Thoracic aorta (tissue), 2 donors: ENCODE measurements at regions not wholly inside any gene's neighbourhood (a gene's known extent, or its start where the extent isn't known, plus 50 kb on each side); places are given as distances from the start of the nearest gene placed in this dataset.

Experiments
- ATAC-seq: fragments of 150-250 bp; one replicate; pipeline ENCODE4 v1.8.0; 2017; ENCODE audit warnings: low read depth; ENCODE audit not compliant: insufficient number of reproducible peaks, low FRiP score
- DNase-seq: peaks from one replicate; pipeline ENCODE4 v3.0.0-alpha.2; 2020; ENCODE audit warnings: low spot score
- H3K27ac ChIP-seq, 2 donors: fragments of 200-600 bp; sonication (generic); 1 replicate in 1 of 2; 2 replicates in 1 of 2; pipeline ENCODE4 v1.5.1; 2016; ENCODE audit warnings: mild to moderate bottlenecking in 2 of 2, moderate library complexity in 2 of 2
- H3K27me3 ChIP-seq: fragments of 200-600 bp; sonication (generic); replicated peaks from 2 replicates; pipeline ENCODE4 v1.6.0; 2016; ENCODE audit warnings: mild to moderate bottlenecking; ENCODE audit not compliant: insufficient read depth
- H3K36me3 ChIP-seq: fragments of 200-600 bp; sonication (generic); one replicate; pipeline ENCODE4 v1.5.1; 2016
- H3K4me1 ChIP-seq, 2 donors: fragments of 200-600 bp; sonication (generic); 1 replicate in 1 of 2; 2 replicates in 1 of 2; pipeline versions ENCODE4 v1.5.1 to v1.6.0; 2016; ENCODE audit warnings: low read depth in 2 of 2, mild to moderate bottlenecking in 1 of 2; ENCODE audit not compliant: control insufficient read depth in 1 of 2
- H3K4me3 ChIP-seq: fragments of 200-600 bp; sonication (generic); 2 replicates; pipeline ENCODE4 v1.5.1; 2016; ENCODE audit warnings: mild to moderate bottlenecking
- H3K9me3 ChIP-seq: fragments of 200-600 bp; sonication (generic); 2 replicates; pipeline ENCODE4 v1.5.1; 2016
- TF ChIP-seq, protein P1 (sequence below): fragments of 200-600 bp; sonication (generic); IDR thresholded peaks from one replicate; pipeline ENCODE4 v1.5.1; 2019; ENCODE audit warnings: antibody characterized with exemption

DNA sequence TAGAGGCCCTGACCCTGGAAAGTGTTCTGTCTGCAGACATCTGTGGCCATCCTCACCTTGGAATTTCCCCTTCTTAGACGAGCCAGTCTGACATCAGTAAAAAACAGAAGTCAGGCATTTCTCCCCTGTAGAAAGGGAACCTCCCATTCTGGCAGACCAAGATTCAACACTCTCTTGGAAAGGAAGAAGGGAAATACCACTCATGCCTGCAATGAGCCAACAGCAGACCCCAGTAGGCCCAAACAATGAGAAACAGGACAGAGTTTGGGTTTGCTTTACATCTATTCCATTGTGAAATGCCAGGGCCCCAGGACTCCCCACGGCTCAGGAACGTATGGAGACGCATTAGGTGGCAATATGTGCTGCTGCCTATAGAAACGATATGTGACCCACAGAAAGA lies 264.0 kb upstream of the NSMCE3 start:
- ATAC-seq, result peak; percentile 38
- Histone ChIP-seq H3K27ac (peak overlapping the region in 1 of 2 donors; percentile 54), H3K4me3 (no peak overlapping the region), H3K9me3 (no peaks in the 10 kb centered on the region), H3K27me3 (no peaks in the 10 kb centered on the region), H3K4me1 (peaks cover 0 to 15% of the 10 kb centered on the region in 2 donors), H3K36me3 (no peaks in the 10 kb centered on the region)
- no peak for DNase-seq
- TF ChIP-seq, protein P1, sequence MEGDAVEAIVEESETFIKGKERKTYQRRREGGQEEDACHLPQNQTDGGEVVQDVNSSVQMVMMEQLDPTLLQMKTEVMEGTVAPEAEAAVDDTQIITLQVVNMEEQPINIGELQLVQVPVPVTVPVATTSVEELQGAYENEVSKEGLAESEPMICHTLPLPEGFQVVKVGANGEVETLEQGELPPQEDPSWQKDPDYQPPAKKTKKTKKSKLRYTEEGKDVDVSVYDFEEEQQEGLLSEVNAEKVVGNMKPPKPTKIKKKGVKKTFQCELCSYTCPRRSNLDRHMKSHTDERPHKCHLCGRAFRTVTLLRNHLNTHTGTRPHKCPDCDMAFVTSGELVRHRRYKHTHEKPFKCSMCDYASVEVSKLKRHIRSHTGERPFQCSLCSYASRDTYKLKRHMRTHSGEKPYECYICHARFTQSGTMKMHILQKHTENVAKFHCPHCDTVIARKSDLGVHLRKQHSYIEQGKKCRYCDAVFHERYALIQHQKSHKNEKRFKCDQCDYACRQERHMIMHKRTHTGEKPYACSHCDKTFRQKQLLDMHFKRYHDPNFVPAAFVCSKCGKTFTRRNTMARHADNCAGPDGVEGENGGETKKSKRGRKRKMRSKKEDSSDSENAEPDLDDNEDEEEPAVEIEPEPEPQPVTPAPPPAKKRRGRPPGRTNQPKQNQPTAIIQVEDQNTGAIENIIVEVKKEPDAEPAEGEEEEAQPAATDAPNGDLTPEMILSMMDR, result no peak

DNA sequence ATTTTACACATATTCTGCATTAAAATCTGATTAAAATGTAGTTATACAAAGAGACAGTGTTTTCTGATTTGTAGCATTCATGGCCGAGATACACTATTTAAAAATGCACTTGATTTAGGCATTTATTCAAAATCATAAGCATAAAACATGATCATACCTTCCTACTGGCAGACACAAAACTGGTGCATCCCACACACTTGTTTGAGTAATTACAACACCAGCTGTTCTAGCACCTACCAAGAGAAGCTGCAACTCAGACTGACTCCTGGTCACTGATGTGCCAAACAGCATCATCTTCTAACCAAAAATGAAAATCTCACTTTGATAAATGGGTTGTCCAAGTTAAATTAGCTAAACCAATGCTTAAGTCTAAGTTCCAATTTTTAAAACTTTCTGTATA lies 262.7 kb upstream of the NSMCE3 start:
- H3K4me1 ChIP-seq, result peaks cover 0 to 15% of the 10 kb centered on the region in 2 donors
- ATAC-seq (no peak), DNase-seq (no peak)
- no peak overlapping the region for H3K4me3 ChIP-seq
- no peaks in the 10 kb centered on the region for H3K27me3 ChIP-seq
- H3K9me3 ChIP-seq, result no peaks in the 10 kb centered on the region
- TF ChIP-seq, protein P1, result no peak
- no peaks in the 10 kb centered on the region for H3K36me3 ChIP-seq
- H3K27ac ChIP-seq, result no peak overlapping the region

DNA sequence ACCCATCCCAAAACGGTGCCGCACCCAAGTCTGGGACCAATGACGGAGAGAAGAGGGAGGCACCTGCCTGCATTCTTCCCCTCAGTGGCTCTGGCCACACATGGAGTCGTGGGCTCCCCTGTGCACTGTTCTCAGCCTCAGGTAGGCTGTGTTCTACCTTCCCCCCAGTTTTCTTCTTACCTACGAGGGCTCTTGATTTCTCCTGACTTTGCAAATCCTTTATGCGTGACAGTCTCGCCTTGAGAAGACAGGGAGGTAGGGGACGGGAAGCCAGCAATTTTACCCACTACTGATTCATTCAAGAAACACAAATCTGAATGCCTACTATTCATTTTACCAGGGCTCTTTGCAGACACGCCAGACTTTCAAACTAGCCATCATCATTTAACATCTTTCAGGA lies 261.3 kb upstream of the NSMCE3 start:
- H3K27ac ChIP-seq, result no peak overlapping the region
- no peaks in the 10 kb centered on the region for H3K36me3 ChIP-seq
- TF ChIP-seq, protein P1, result no peak
- no peaks in the 10 kb centered on the region for H3K27me3 ChIP-seq
- no peak overlapping the region for H3K4me3 ChIP-seq
- no peaks in the 10 kb centered on the region for H3K9me3 ChIP-seq
- DNase-seq (no peak), ATAC-seq (no peak)
- H3K4me1 ChIP-seq, result peaks cover 0 to 15% of the 10 kb centered on the region in 2 donors

DNA sequence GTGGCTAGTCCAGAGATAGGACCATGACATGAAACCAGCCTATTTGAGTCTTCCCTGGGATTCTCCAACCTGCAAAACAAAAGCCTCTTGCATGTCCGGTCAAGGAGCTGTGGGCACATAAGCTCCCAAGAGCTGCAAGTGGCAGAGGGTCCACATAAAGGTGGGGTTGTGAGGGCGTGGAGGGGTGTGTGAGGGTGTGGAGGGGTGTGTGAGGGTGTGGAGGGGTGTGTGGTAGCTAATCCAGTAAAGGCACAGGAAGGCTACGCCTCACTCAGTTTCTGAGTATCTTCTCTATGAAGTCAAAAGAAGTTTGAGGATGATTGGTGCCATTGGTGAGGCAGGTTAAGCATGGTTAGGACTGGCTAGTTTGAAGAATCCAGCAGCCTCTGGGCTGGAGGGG lies 259.4 kb upstream of the NSMCE3 start:
- no peaks in the 10 kb centered on the region for H3K27me3 ChIP-seq
- no peak overlapping the region for H3K27ac ChIP-seq
- TF ChIP-seq, protein P1, result no peak
- H3K9me3 ChIP-seq, result no peaks in the 10 kb centered on the region
- H3K4me3 ChIP-seq, result no peak overlapping the region
- DNase-seq, result no peak
- peaks cover 0 to 7% of the 10 kb centered on the region in 2 donors for H3K4me1 ChIP-seq
- H3K36me3 ChIP-seq, result no peaks in the 10 kb centered on the region
- ATAC-seq, result no peak

DNA sequence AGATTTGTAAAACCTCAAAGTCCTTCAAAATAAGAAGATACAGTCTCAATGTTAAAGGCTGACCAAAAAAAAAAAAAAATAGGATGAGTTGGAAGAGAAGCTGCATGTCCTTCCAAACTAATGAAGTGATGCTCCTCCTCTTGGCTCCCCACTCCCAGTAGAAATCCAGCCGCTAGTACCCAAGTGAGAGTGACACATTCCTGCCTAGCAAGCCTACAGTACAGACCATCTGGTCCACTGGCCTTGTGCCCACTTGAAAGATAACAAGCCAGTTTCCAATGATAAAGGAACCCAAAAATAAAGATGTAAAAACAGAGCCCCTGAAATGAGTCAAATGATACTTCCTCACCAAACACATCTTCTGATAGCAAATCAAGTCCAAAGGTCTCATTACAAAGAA lies 258.7 kb upstream of the NSMCE3 start:
- no peak overlapping the region for H3K4me3 ChIP-seq
- no peaks in the 10 kb centered on the region for H3K4me1 ChIP-seq
- TF ChIP-seq, protein P1, result no peak
- no peak for DNase-seq
- H3K27me3 ChIP-seq, result no peaks in the 10 kb centered on the region
- no peak for ATAC-seq
- no peaks in the 10 kb centered on the region for H3K36me3 ChIP-seq
- no peak overlapping the region for H3K27ac ChIP-seq
- no peaks in the 10 kb centered on the region for H3K9me3 ChIP-seq
